Keratinocyte (primary cell): ENCODE measurements at regions not wholly inside any gene's neighbourhood (a gene's known extent, or its start where the extent isn't known, plus 50 kb on each side); places are given as distances from the start of the nearest gene placed in this dataset.

Experiments used
- DNase-seq: peaks from one replicate; pipeline ENCODE4 v3.0.0-alpha.2; 2011; ENCODE audit warnings: low read depth, missing footprints, low spot score
- FAIRE-seq: peaks from 2 replicates; lab custom pipeline; 2011; peaks lifted over from hg19 to GRCh38; lab: Jason Lieb, UNC
- H2AFZ ChIP-seq: 2 replicates; pipeline ENCODE4 v1.6.0; 2012; ENCODE audit warnings: low read length, control low read depth, inconsistent platforms; ENCODE audit not compliant: control insufficient read depth
- H3K27ac ChIP-seq: 2 replicates; pipeline ENCODE4 v1.5.1; 2011; ENCODE audit warnings: low read length; ENCODE audit not compliant: control insufficient read depth, insufficient read depth
- H3K27me3 ChIP-seq: 3 replicates; pipeline ENCODE4 v1.6.0; 2011; ENCODE audit warnings: low read length; ENCODE audit not compliant: control insufficient read depth, insufficient read depth; ENCODE audit errors: extremely low read depth
- H3K36me3 ChIP-seq, 2 experiments: 2 replicates in 1 of 2; 3 replicates in 1 of 2; pipeline ENCODE4 v1.5.1; 2011; ENCODE audit warnings: low read length in 2 of 2, mild to moderate bottlenecking in 1 of 2; ENCODE audit not compliant: control insufficient read depth in 2 of 2, insufficient read depth in 2 of 2; ENCODE audit errors: extremely low read depth in 1 of 2
- H3K4me1 ChIP-seq: 3 replicates; pipeline ENCODE4 v1.5.1; 2011; ENCODE audit warnings: low read length; ENCODE audit not compliant: control insufficient read depth, insufficient read depth; ENCODE audit errors: extremely low read depth
- H3K4me2 ChIP-seq: 3 replicates; pipeline ENCODE4 v1.6.0; 2011; ENCODE audit warnings: low read depth, low read length; ENCODE audit not compliant: control insufficient read depth, insufficient read depth; ENCODE audit errors: extremely low read depth
- H3K4me3 ChIP-seq, 3 experiments: fragments of 200-600 bp in 1 of 3; sonication (generic) in 1 of 3; 2 replicates in 2 of 3; 3 replicates in 1 of 3; pipeline ENCODE4 v1.5.1; 2011 to 2016; ENCODE audit warnings: low read length in 3 of 3, mild to moderate bottlenecking in 3 of 3, control low read depth in 2 of 3, inconsistent platforms in 1 of 3, low read depth in 1 of 3, mixed read lengths in 1 of 3, mixed run types in 1 of 3, moderate library complexity in 1 of 3; ENCODE audit not compliant: control insufficient read depth in 2 of 3, insufficient read depth in 2 of 3; ENCODE audit errors: extremely low read depth in 1 of 3
- H3K79me2 ChIP-seq: 2 replicates; pipeline ENCODE4 v1.6.0; 2012; ENCODE audit warnings: low read length; ENCODE audit not compliant: control insufficient read depth, insufficient read depth
- H3K9ac ChIP-seq: 3 replicates; pipeline ENCODE4 v1.6.0; 2011; ENCODE audit warnings: low read length; ENCODE audit not compliant: control insufficient read depth, insufficient read depth; ENCODE audit errors: extremely low read depth
- H3K9me1 ChIP-seq: 3 replicates; pipeline ENCODE4 v1.6.0; 2011; ENCODE audit warnings: low read length; ENCODE audit not compliant: control insufficient read depth, insufficient read depth; ENCODE audit errors: extremely low read depth
- H3K9me3 ChIP-seq: 2 replicates; pipeline ENCODE4 v1.5.1; 2012; ENCODE audit warnings: low read depth, low read length; ENCODE audit not compliant: control insufficient read depth
- H4K20me1 ChIP-seq: 3 replicates; pipeline ENCODE4 v1.6.0; 2011; ENCODE audit warnings: low read length; ENCODE audit not compliant: control insufficient read depth, insufficient read depth; ENCODE audit errors: extremely low read depth
- EZH2 ChIP-seq: IDR thresholded peaks from one replicate; pipeline ENCODE4 v1.6.1; 2012; ENCODE audit warnings: inconsistent platforms, mild to moderate bottlenecking, low read length, moderate library complexity
- dilution Hi-C: fragments of 300-500 bp; cut with MboI; formaldehyde crosslinking; loops from one replicate; pipeline ENCODE4 v1.7.0; 2020; ENCODE audit warnings: low sequenced_read_pairs; ENCODE audit not compliant: extremely low pct_ligation_motif_present
- TF ChIP-seq, protein P1 (sequence below), 3 experiments: IDR thresholded peaks in 1 of 3; conservative IDR thresholded peaks in 1 of 3; optimal IDR thresholded peaks in 1 of 3; 2 replicates in 2 of 3; 3 replicates in 1 of 3; pipeline versions ENCODE3 to v1.5.1; 2011; ENCODE audit warnings: low read length in 3 of 3, mild to moderate bottlenecking in 3 of 3, moderate library complexity in 2 of 3, control low read depth in 1 of 3, inconsistent platforms in 1 of 3; ENCODE audit not compliant: insufficient read depth in 2 of 3; ENCODE audit errors: extremely low read depth in 1 of 3

GRCh38 chr5:91599863-91600262 lies 216.7 kb upstream of the ARRDC3 start:
- no peaks in the 10 kb centered on the region for H3K36me3 ChIP-seq
- H4K20me1 ChIP-seq = no peaks in the 10 kb centered on the region
- TF ChIP-seq, protein P1, sequence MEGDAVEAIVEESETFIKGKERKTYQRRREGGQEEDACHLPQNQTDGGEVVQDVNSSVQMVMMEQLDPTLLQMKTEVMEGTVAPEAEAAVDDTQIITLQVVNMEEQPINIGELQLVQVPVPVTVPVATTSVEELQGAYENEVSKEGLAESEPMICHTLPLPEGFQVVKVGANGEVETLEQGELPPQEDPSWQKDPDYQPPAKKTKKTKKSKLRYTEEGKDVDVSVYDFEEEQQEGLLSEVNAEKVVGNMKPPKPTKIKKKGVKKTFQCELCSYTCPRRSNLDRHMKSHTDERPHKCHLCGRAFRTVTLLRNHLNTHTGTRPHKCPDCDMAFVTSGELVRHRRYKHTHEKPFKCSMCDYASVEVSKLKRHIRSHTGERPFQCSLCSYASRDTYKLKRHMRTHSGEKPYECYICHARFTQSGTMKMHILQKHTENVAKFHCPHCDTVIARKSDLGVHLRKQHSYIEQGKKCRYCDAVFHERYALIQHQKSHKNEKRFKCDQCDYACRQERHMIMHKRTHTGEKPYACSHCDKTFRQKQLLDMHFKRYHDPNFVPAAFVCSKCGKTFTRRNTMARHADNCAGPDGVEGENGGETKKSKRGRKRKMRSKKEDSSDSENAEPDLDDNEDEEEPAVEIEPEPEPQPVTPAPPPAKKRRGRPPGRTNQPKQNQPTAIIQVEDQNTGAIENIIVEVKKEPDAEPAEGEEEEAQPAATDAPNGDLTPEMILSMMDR (optimal IDR thresholded peaks at IDR 0.05 in 1 of 3, IDR thresholded peaks at IDR 0.05 in 1 of 3, conservative IDR thresholded peaks at IDR 0.05 in 1 of 3; ENCODE audit: extremely low read depth in 1 of 3, insufficient read depth in 2 of 3, low read length in 3 of 3) = no peak
- TF ChIP-seq EZH2 = no peak
- H3K27me3 ChIP-seq = no peaks in the 10 kb centered on the region
- no peak overlapping the region for H3K27ac ChIP-seq
- no peak overlapping the region for H2AFZ ChIP-seq
- H3K9me3 ChIP-seq = no peaks in the 10 kb centered on the region
- H3K9me1 ChIP-seq = no peaks in the 10 kb centered on the region
- H3K4me3 ChIP-seq = no peak overlapping the region
- FAIRE-seq = no peak
- H3K4me1 ChIP-seq = no peaks in the 10 kb centered on the region
- dilution Hi-C loops = no loop called here
- H3K79me2 ChIP-seq = no peaks in the 10 kb centered on the region
- no peak overlapping the region for H3K9ac ChIP-seq
- H3K4me2 ChIP-seq = no peak overlapping the region
- DNase-seq = no peak

DNA sequence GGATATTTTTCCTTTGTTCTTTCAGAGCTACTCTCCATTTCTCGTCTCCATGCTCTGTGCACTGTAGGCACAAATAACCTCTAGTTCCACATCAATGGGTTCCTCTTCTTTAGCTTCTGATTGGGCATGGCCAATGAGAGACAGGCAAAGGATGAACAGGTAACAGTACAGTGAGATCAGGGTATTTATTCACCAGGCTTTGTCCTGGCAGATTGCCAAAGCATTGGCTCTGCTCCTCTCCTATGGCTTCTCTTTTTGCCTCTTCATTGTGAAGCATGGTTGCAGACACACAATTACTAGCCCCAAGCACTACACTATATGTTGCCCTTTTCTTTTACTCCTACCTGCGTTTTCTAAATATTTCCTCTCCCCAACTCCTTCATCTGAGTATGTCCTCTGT lies 215.1 kb upstream of the ARRDC3 start:
- Histone ChIP-seq H3K79me2 (no peaks in the 10 kb centered on the region), H3K4me2 (no peak overlapping the region), H4K20me1 (no peaks in the 10 kb centered on the region), H3K4me1 (no peaks in the 10 kb centered on the region), H3K4me3 (no peak overlapping the region), H3K27ac (no peak overlapping the region), H3K9me1 (no peaks in the 10 kb centered on the region), H3K36me3 (no peaks in the 10 kb centered on the region), H3K27me3 (no peaks in the 10 kb centered on the region), H2AFZ (no peak overlapping the region), H3K9me3 (no peaks in the 10 kb centered on the region), H3K9ac (no peak overlapping the region)
- FAIRE-seq = no peak
- dilution Hi-C loops = no loop called here
- no peak for TF ChIP-seq EZH2
- TF ChIP-seq, protein P1 (optimal IDR thresholded peaks at IDR 0.05 in 1 of 3, IDR thresholded peaks at IDR 0.05 in 1 of 3, conservative IDR thresholded peaks at IDR 0.05 in 1 of 3; ENCODE audit: extremely low read depth in 1 of 3, insufficient read depth in 2 of 3, low read length in 3 of 3) = no peak
- no peak for DNase-seq
